Caco-2 (cell line): ENCODE measurements at regions not wholly inside any gene's neighbourhood (a gene's known extent, or its start where the extent isn't known, plus 50 kb on each side); places are given as distances from the start of the nearest gene placed in this dataset.
A peak's percentile ranks its signal among the peaks of the same experiment; 100 is the strongest.

ENCODE experiments used
- BruUV-seq: library from RNA; stranded (reverse); fragments of 400-500 nt; replicated peaks from 2 replicates; lab custom pipeline; 2021; lab: Mats Ljungman, UMichigan
- CTCF ChIA-PET: fragments of 300-600 bp; sonication (Branson Sonifier 250); formaldehyde crosslinking; loops from one replicate; lab custom pipeline; 2022; ENCODE audit warnings: antibody characterized with exemption; lab: Charles Lee
- POLR2A ChIA-PET: fragments of 300-600 bp; sonication (Branson Sonifier 250); formaldehyde crosslinking; loops from one replicate; lab custom pipeline; 2022; ENCODE audit warnings: antibody characterized with exemption; lab: Charles Lee
- DNase-seq, 2 experiments: peaks; one replicate each; pipeline versions ENCODE4 v3.0.0 to v3.0.0-alpha.2; 2020 to 2022
- H3K27me3 ChIP-seq: replicated peaks from 2 replicates; pipeline ENCODE4 v1.6.0; 2011; ENCODE audit warnings: low read length; ENCODE audit not compliant: control insufficient read depth, insufficient read depth
- H3K36me3 ChIP-seq: 2 replicates; pipeline ENCODE4 v1.5.1; 2011; ENCODE audit warnings: low read length; ENCODE audit not compliant: control insufficient read depth, insufficient read depth
- H3K4me1 ChIP-seq: fragments of 250-450 bp; sonication (Bioruptor Pico); 2 replicates; pipeline ENCODE4 v1.5.1; 2020; ENCODE audit warnings: mild to moderate bottlenecking
- H3K4me3 ChIP-seq: 2 replicates; pipeline ENCODE4 v1.5.1; 2011; ENCODE audit warnings: low read depth, mild to moderate bottlenecking, control low read depth, low read length
- H3K9me3 ChIP-seq: fragments of 250-450 bp; sonication (Bioruptor Pico); 2 replicates; pipeline ENCODE4 v1.5.1; 2020; ENCODE audit warnings: mild to moderate bottlenecking, moderate library complexity
- H3K27ac Mint-ChIP-seq: one replicate; pipeline ENCODE4 v1.8.0; 2022; ENCODE audit warnings: mixed read lengths; ENCODE audit not compliant: unreplicated experiment
- H3K27me3 Mint-ChIP-seq: one replicate; pipeline ENCODE4 v1.8.0; 2022; ENCODE audit warnings: mixed read lengths; ENCODE audit not compliant: insufficient read depth, unreplicated experiment
- H3K36me3 Mint-ChIP-seq: one replicate; pipeline ENCODE4 v1.8.0; 2022; ENCODE audit warnings: mild to moderate bottlenecking, mixed read lengths; ENCODE audit not compliant: insufficient read depth, unreplicated experiment
- H3K4me1 Mint-ChIP-seq: one replicate; pipeline ENCODE4 v1.8.0; 2022; ENCODE audit warnings: low read depth, mixed read lengths; ENCODE audit not compliant: unreplicated experiment
- H3K4me3 Mint-ChIP-seq: one replicate; pipeline ENCODE4 v1.8.0; 2022; ENCODE audit warnings: mild to moderate bottlenecking, moderate library complexity, mixed read lengths; ENCODE audit not compliant: unreplicated experiment
- H3K9me3 Mint-ChIP-seq: one replicate; pipeline ENCODE4 v1.8.0; 2022; ENCODE audit warnings: mixed read lengths; ENCODE audit not compliant: unreplicated experiment
- CTCF ChIP-seq, 2 experiments: fragments of 200-600 bp in 1 of 2; IDR thresholded peaks; 1 replicate in 1 of 2; 2 replicates in 1 of 2; pipeline versions ENCODE4 v1.5.1 to v1.8.0; 2011 to 2022; ENCODE audit warnings: antibody characterized with exemption in 1 of 2, control low read depth in 1 of 2, inconsistent platforms in 1 of 2, low read depth in 1 of 2, low read length in 1 of 2, mild to moderate bottlenecking in 1 of 2, moderate library complexity in 1 of 2; ENCODE audit not compliant: insufficient read depth in 1 of 2, severe bottlenecking in 1 of 2, unreplicated experiment in 1 of 2
- intact Hi-C: fragments of 100-400 bp; cut with micrococcal nuclease; formaldehyde crosslinking; loops from one replicate; pipeline ENCODE4 v1.10.0; 2022; ENCODE audit not compliant: unreplicated experiment

GRCh38 chr6:125358898-125359297 lies 57.1 kb upstream of the HDDC2 start:
- Histone ChIP-seq H3K36me3 (no peaks in the 10 kb centered on the region), H3K4me1 (no peaks in the 10 kb centered on the region), H3K4me3 (no peak overlapping the region), H3K27me3 (peaks cover 2% of the 10 kb centered on the region; the same call in 1 of the 2 replicates), H3K9me3 (no peaks in the 10 kb centered on the region)
- no peak for DNase-seq
- TF ChIP-seq CTCF (IDR thresholded peaks at IDR 0.05; ENCODE audit: insufficient read depth in 1 of 2, low read depth in 1 of 2, low read length in 1 of 2, severe bottlenecking in 1 of 2, unreplicated experiment in 1 of 2), result no peak
- CTCF ChIA-PET, result no interaction called here
- H3K27ac Mint-ChIP-seq, result no peak overlapping the region
- no peak overlapping the region for H3K4me3 Mint-ChIP-seq
- POLR2A ChIA-PET, result no interaction called here
- intact Hi-C loops, result no loop called here
- no peaks in the 10 kb centered on the region for H3K9me3 Mint-ChIP-seq
- H3K36me3 Mint-ChIP-seq, result no peaks in the 10 kb centered on the region
- BruUV-seq, result no TSS peak
- peaks cover 25% of the 10 kb centered on the region for H3K27me3 Mint-ChIP-seq
- H3K4me1 Mint-ChIP-seq, result peaks cover 7% of the 10 kb centered on the region

GRCh38 chr6:125361868-125362267 lies 60.1 kb upstream of the HDDC2 start:
- H3K9me3 Mint-ChIP-seq, result no peaks in the 10 kb centered on the region
- intact Hi-C loops, result no loop called here

GRCh38 chr6:125363039-125363823 lies 61.5 kb upstream of the HDDC2 start:
- peaks cover 36% of the 10 kb centered on the region for H3K27me3 Mint-ChIP-seq
- H3K36me3 ChIP-seq, result no peaks in the 10 kb centered on the region
- no peak overlapping the region for H3K27ac Mint-ChIP-seq
- H3K36me3 Mint-ChIP-seq, result no peaks in the 10 kb centered on the region
- no peak for TF ChIP-seq CTCF (IDR thresholded peaks at IDR 0.05; ENCODE audit: insufficient read depth in 1 of 2, low read depth in 1 of 2, low read length in 1 of 2, severe bottlenecking in 1 of 2, unreplicated experiment in 1 of 2)
- H3K9me3 ChIP-seq, result no peaks in the 10 kb centered on the region
- H3K4me3 Mint-ChIP-seq, result peak overlapping the region; percentile 54
- ChIA-PET CTCF (no interaction called here), POLR2A (no interaction called here)
- no peaks in the 10 kb centered on the region for H3K4me1 ChIP-seq
- BruUV-seq, result no TSS peak
- peaks cover 2% of the 10 kb centered on the region; the same call in 1 of the 2 replicates for H3K27me3 ChIP-seq
- intact Hi-C loops, result no loop called here
- peak in 1 of 2 experiments; percentile 36 for DNase-seq
- H3K4me3 ChIP-seq, result peak overlapping the region; percentile 35
- no peaks in the 10 kb centered on the region for H3K9me3 Mint-ChIP-seq
- H3K4me1 Mint-ChIP-seq, result peaks cover 7% of the 10 kb centered on the region

More at GRCh38 chr6:125361868-125362267, 60.1 kb upstream of the HDDC2 start:
- Histone ChIP-seq H3K9me3 (no peaks in the 10 kb centered on the region), H3K27me3 (peaks cover 2% of the 10 kb centered on the region; the same call in 1 of the 2 replicates), H3K4me1 (no peaks in the 10 kb centered on the region), H3K36me3 (no peaks in the 10 kb centered on the region), H3K4me3 (no peak overlapping the region)
- no peaks in the 10 kb centered on the region for H3K36me3 Mint-ChIP-seq
- no peak for DNase-seq
- no peak overlapping the region for H3K27ac Mint-ChIP-seq
- no TSS peak for BruUV-seq
- no peak for TF ChIP-seq CTCF (IDR thresholded peaks at IDR 0.05; ENCODE audit: insufficient read depth in 1 of 2, low read depth in 1 of 2, low read length in 1 of 2, severe bottlenecking in 1 of 2, unreplicated experiment in 1 of 2)
- CTCF ChIA-PET, result no interaction called here
- POLR2A ChIA-PET, result no interaction called here
- peaks cover 33% of the 10 kb centered on the region for H3K27me3 Mint-ChIP-seq
- no peak overlapping the region for H3K4me3 Mint-ChIP-seq
- H3K4me1 Mint-ChIP-seq, result peaks cover 7% of the 10 kb centered on the region
